ENCODE measurements at regions not wholly inside any gene's neighbourhood (a gene's known extent, or its start where the extent isn't known, plus 50 kb on each side); places are given as distances from the start of the nearest gene placed in this dataset.

DNA sequence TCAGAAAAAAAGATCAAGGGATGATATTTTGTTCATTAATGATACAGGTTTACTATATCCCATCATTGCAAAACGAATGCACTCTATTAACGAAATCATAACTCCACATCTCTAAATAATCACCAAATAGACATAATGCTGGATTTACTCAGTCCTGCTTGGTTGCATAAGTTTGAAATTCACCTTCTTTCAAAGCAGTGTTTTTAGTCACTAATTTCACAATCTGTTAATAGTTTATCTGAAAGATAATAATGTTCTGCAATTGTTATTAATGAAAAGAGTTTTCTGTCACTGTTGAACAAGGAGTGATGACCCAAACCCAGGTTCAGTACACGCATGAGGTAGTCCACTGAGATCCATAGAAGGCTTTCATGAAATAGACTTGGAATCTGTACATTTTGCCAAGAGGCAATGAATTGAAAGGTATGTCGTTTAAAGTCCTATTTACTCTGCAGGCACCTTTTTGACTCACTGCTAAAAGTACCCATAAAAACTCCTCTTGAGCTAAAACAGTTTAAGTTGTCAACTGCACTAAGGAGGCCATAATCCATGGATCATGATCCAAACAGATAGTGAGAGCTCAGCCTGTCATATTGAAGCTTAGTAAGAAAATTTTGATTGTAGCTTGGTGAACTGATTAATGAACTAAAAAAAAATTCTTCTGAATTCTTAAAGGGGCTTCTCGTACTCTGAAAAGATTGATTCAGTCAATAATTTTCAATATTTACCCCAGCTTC, 75.6 kb upstream of the MBNL1 start:
- intact Hi-C loops (cut with DNase I), result no loop called here
- H3K4me1 ChIP-seq, result peaks cover 0 to 13% (median 0%) of the 10 kb centered on the region in 3 donors
- H3K27me3 ChIP-seq, result no peaks in the 10 kb centered on the region
- H3K27ac ChIP-seq, result peak overlapping the region in 3 of 4 donors; percentile 28 to 56 (median 42)
- H3K4me3 ChIP-seq, result peak overlapping the region in 3 of 4 donors; percentile 6 to 49 (median 7)
- TF ChIP-seq, protein P1, sequence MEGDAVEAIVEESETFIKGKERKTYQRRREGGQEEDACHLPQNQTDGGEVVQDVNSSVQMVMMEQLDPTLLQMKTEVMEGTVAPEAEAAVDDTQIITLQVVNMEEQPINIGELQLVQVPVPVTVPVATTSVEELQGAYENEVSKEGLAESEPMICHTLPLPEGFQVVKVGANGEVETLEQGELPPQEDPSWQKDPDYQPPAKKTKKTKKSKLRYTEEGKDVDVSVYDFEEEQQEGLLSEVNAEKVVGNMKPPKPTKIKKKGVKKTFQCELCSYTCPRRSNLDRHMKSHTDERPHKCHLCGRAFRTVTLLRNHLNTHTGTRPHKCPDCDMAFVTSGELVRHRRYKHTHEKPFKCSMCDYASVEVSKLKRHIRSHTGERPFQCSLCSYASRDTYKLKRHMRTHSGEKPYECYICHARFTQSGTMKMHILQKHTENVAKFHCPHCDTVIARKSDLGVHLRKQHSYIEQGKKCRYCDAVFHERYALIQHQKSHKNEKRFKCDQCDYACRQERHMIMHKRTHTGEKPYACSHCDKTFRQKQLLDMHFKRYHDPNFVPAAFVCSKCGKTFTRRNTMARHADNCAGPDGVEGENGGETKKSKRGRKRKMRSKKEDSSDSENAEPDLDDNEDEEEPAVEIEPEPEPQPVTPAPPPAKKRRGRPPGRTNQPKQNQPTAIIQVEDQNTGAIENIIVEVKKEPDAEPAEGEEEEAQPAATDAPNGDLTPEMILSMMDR (IDR thresholded peaks at IDR 0.05), result no peak
- TF ChIP-seq POLR2A (IDR thresholded peaks at IDR 0.05), result no peak
- 59 to 64% methylated on average over 5 of the region's 5 CpGs for WGBS, 2 donors
- no peaks in the 10 kb centered on the region for H3K9me3 ChIP-seq
- DNase-seq, result no peak
- H3K36me3 ChIP-seq, result no peaks in the 10 kb centered on the region

DNA sequence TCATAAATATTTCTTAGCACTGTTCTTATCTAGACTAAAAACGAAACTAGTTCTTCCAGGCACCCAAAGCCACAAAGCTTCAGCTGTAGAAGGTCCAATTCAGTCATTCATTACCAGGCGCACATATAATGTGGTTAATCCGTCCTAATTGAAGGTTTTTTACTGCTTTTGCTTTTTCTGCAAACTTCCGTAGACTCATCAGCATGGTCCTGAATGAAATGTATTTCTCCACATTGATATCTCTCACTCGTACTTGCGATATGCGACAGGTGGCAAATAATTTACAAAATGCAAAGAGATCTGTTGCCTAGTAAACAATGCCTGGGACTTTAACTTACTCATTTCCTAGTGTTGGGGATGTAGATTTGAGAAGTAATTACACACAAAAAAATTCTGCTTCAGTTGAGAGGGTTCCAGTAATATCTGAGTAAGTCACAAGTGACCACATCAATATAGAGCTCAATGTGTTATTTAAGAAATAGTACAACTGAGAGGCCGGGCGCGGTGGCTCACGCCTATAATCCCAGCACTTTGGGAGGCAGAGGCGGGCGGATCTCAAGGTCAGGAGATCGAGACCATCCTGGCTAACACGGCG, 75.0 kb upstream of the MBNL1 start:
- no peak for DNase-seq
- WGBS, 2 donors, result 69 to 77% methylated on average over 9 to 16 of the region's 16 CpGs
- intact Hi-C loops (cut with DNase I), result no loop called here
- Histone ChIP-seq H3K4me1 (peaks cover 0 to 19% (median 0%) of the 10 kb centered on the region in 3 donors), H3K9me3 (no peaks in the 10 kb centered on the region), H3K27me3 (no peaks in the 10 kb centered on the region), H3K4me3 (peak overlapping the region in 3 of 4 donors; percentile 6 to 49 (median 7)), H3K27ac (peak overlapping the region in 3 of 4 donors; percentile 28 to 56 (median 42)), H3K36me3 (no peaks in the 10 kb centered on the region)
- TF ChIP-seq POLR2A (IDR thresholded peaks at IDR 0.05), result no peak
- TF ChIP-seq, protein P1 (IDR thresholded peaks at IDR 0.05), result no peak

DNA sequence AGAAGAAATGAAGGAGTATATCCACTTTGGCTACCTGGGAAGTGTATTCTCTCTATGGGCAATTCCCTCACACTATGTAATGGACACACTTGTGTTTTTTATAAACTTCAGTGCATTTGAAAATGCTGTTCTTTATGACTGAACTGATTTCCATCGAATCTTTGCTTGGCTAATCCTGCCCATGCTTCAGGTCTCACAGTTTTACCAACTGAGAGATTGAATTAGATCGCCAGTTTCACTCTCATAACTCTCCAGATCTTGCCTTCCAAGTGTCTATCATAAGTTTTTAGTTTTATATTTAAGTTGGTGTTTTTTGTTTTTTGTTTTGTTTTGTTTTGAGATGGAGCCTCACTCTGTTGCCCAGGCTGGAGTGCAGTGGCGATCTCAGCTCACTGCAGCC, 73.5 kb upstream of the MBNL1 start:
- intact Hi-C loops (cut with DNase I), result no loop called here
- TF ChIP-seq, protein P1 (IDR thresholded peaks at IDR 0.05), result no peak
- no peak for TF ChIP-seq POLR2A (IDR thresholded peaks at IDR 0.05)
- no peaks in the 10 kb centered on the region for H3K9me3 ChIP-seq
- H3K27me3 ChIP-seq, result no peaks in the 10 kb centered on the region
- no peak overlapping the region for H3K27ac ChIP-seq
- H3K36me3 ChIP-seq, result no peaks in the 10 kb centered on the region
- DNase-seq, result no peak
- 81 to 87% methylated on average over 3 of the region's 3 CpGs for WGBS, 2 donors
- H3K4me1 ChIP-seq, result peaks cover 0 to 30% (median 0%) of the 10 kb centered on the region in 3 donors
- no peak overlapping the region for H3K4me3 ChIP-seq

DNA sequence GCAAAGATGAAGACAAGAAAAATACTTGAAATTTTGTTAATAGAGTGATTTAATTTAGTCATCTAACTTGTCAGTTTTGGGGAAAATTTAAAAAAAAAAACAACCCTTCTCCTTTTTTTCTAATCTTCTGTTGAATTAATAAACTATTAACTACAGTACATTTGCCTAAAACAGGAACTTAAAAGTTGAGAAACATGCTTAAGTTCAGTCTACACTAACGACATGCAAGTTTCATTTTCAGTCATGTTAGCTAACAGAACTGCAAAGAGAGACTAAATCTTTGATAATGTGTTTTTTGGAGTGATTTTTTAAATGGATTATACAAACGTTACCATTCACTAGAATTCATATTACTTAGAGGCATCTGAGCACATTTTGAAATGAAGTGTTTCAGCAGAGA, 71.9 kb upstream of the MBNL1 start:
- Histone ChIP-seq H3K4me1 (peaks cover 0 to 43% (median 4%) of the 10 kb centered on the region in 3 donors), H3K4me3 (peak overlapping the region in 2 of 4 donors; percentile 1 to 8), H3K27ac (peak overlapping the region in 2 of 4 donors; percentile 76), H3K36me3 (no peaks in the 10 kb centered on the region), H3K9me3 (no peaks in the 10 kb centered on the region), H3K27me3 (no peaks in the 10 kb centered on the region)
- WGBS, 2 donors, result 31 to 37% methylated on average over 2 of the region's 2 CpGs
- TF ChIP-seq POLR2A (IDR thresholded peaks at IDR 0.05), result no peak
- TF ChIP-seq, protein P1 (IDR thresholded peaks at IDR 0.05), result no peak
- intact Hi-C loops (cut with DNase I), result no loop called here
- no peak for DNase-seq

DNA sequence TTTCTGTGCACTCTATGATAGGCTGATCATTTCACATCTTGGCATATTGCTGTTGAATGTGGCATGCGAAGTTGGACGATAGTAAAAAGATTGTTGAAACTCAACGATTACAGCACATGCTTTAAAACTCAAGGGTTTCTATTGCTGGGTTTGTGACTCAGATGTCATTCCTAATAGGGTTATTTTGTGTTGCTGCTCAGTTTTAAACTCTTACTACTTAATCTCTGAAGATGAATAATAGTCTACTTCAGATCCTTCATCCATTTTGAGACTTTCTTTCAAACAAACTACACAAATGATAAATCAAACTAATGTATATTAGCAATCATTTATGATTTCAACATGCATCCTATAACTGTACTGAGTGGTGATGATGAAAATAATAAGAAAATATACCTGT, 71.3 kb upstream of the MBNL1 start:
- Histone ChIP-seq H3K4me1 (peaks cover 0 to 48% (median 5%) of the 10 kb centered on the region in 3 donors), H3K9me3 (no peaks in the 10 kb centered on the region), H3K27ac (peak overlapping the region; percentile 12 to 76 (median 70)), H3K27me3 (no peaks in the 10 kb centered on the region), H3K36me3 (no peaks in the 10 kb centered on the region), H3K4me3 (peak overlapping the region in 2 of 4 donors; percentile 1 to 8)
- 42 to 50% methylated on average over 3 of the region's 3 CpGs for WGBS, 2 donors
- no peak for TF ChIP-seq POLR2A (IDR thresholded peaks at IDR 0.05)
- TF ChIP-seq, protein P1 (IDR thresholded peaks at IDR 0.05), result no peak
- no peak for DNase-seq
- intact Hi-C loops (cut with DNase I), result no loop called here

Measured in esophagus squamous epithelium (tissue), 5 donors.